ENCODE measurements at regions not wholly inside any gene's neighbourhood (a gene's known extent, or its start where the extent isn't known, plus 50 kb on each side); places are given as distances from the start of the nearest gene placed in this dataset.

GRCh38 chr3:59313365-59313764 lies 263.5 kb upstream of the CFAP20DC start:
- TF ChIP-seq CTCF (IDR thresholded peaks at IDR 0.05; ENCODE audit: poor library complexity, severe bottlenecking): no peak
- TF ChIP-seq POLR2AphosphoS5 (IDR thresholded peaks at IDR 0.05): no peak
- no peak for TF ChIP-seq REST (IDR thresholded peaks at IDR 0.05; ENCODE audit: borderline replicate concordance)
- TF ChIP-seq EZH2 (IDR thresholded peaks at IDR 0.05; ENCODE audit: borderline replicate concordance, insufficient read depth, low read length, poor library complexity, severe bottlenecking): no peak
- TF ChIP-seq EP300 (conservative IDR thresholded peaks at IDR 0.05; ENCODE audit: poor library complexity, severe bottlenecking): no peak
- no peak for TF ChIP-seq TAF1 (IDR thresholded peaks at IDR 0.05; ENCODE audit: low read depth)
- peak; percentile 32 for TF ChIP-seq RAD21 (conservative IDR thresholded peaks at IDR 0.05)
- TF ChIP-seq SMC3 (conservative IDR thresholded peaks at IDR 0.05; ENCODE audit: poor library complexity): no peak
- no peak for TF ChIP-seq MXI1 (conservative IDR thresholded peaks at IDR 0.05; ENCODE audit: poor library complexity, severe bottlenecking)

Data from neural cell (in vitro differentiated cells).